ENCODE measurements at regions not wholly inside any gene's neighbourhood (a gene's known extent, or its start where the extent isn't known, plus 50 kb on each side); places are given as distances from the start of the nearest gene placed in this dataset.

GRCh38 chr7:41149576-41149975 lies 553.3 kb downstream of the INHBA start:
- no peak for DNase-seq (ENCODE audit: low read depth)
- TF ChIP-seq MYC (IDR thresholded peaks at IDR 0.05; ENCODE audit: low read depth, low read length), result no peak
- TF ChIP-seq MAX (IDR thresholded peaks at IDR 0.05; ENCODE audit: low read depth, low read length), result no peak
- no peak for TF ChIP-seq CTCF (IDR thresholded peaks at IDR 0.05; ENCODE audit: low read depth, low read length)
- TF ChIP-seq POLR2A (IDR thresholded peaks at IDR 0.05; ENCODE audit: extremely low read depth, insufficient read length), result no peak
- no peak overlapping the region for H3K4me3 ChIP-seq (ENCODE audit: low read depth, low read length)

- no peak for DNase-seq (ENCODE audit: low read depth)
- no peak overlapping the region for H3K4me3 ChIP-seq (ENCODE audit: low read depth, low read length)
- TF ChIP-seq CTCF (IDR thresholded peaks at IDR 0.05; ENCODE audit: low read depth, low read length) (no peak), MYC (IDR thresholded peaks at IDR 0.05; ENCODE audit: low read depth, low read length) (no peak), MAX (IDR thresholded peaks at IDR 0.05; ENCODE audit: low read depth, low read length) (no peak)
Observed at GRCh38 chr7:41148521-41148951, 554.4 kb downstream of the INHBA start.

- no peak for DNase-seq (ENCODE audit: low read depth)
- TF ChIP-seq MYC (IDR thresholded peaks at IDR 0.05; ENCODE audit: low read depth, low read length) (no peak), POLR2A (IDR thresholded peaks at IDR 0.05; ENCODE audit: extremely low read depth, insufficient read length) (no peak), MAX (IDR thresholded peaks at IDR 0.05; ENCODE audit: low read depth, low read length) (no peak), CTCF (IDR thresholded peaks at IDR 0.05; ENCODE audit: low read depth, low read length) (no peak)
- H3K4me3 ChIP-seq (ENCODE audit: low read depth, low read length), result no peak overlapping the region
Observed at GRCh38 chr7:41147606-41148485, 555.0 kb downstream of the INHBA start.

GRCh38 chr7:41146429-41146828 lies 556.5 kb downstream of the INHBA start:
- DNase-seq (ENCODE audit: low read depth), result no peak
- no peak overlapping the region for H3K4me3 ChIP-seq (ENCODE audit: low read depth, low read length)
- TF ChIP-seq POLR2A (IDR thresholded peaks at IDR 0.05; ENCODE audit: extremely low read depth, insufficient read length) (no peak), CTCF (IDR thresholded peaks at IDR 0.05; ENCODE audit: low read depth, low read length) (no peak), MYC (IDR thresholded peaks at IDR 0.05; ENCODE audit: low read depth, low read length) (no peak), MAX (IDR thresholded peaks at IDR 0.05; ENCODE audit: low read depth, low read length) (no peak)

GRCh38 chr7:41145656-41146055 lies 557.2 kb downstream of the INHBA start:
- DNase-seq (ENCODE audit: low read depth), result no peak
- H3K4me3 ChIP-seq (ENCODE audit: low read depth, low read length), result no peak overlapping the region
- TF ChIP-seq CTCF (IDR thresholded peaks at IDR 0.05; ENCODE audit: low read depth, low read length) (no peak), POLR2A (IDR thresholded peaks at IDR 0.05; ENCODE audit: extremely low read depth, insufficient read length) (no peak), MAX (IDR thresholded peaks at IDR 0.05; ENCODE audit: low read depth, low read length) (no peak), MYC (IDR thresholded peaks at IDR 0.05; ENCODE audit: low read depth, low read length) (no peak)
